Endodermal cell (in vitro differentiated cells): ENCODE measurements at regions not wholly inside any gene's neighbourhood (a gene's known extent, or its start where the extent isn't known, plus 50 kb on each side); places are given as distances from the start of the nearest gene placed in this dataset.

Source experiments
- DNase-seq: peaks from one replicate; pipeline ENCODE4 v3.0.0-alpha.2; 2017
- H3K27ac ChIP-seq: 2 replicates; pipeline ENCODE4 v1.5.1; 2013; ENCODE audit warnings: mild to moderate bottlenecking, low read depth, low read length, moderate library complexity
- H3K27me3 ChIP-seq: 2 replicates; pipeline ENCODE4 v1.6.1; 2013; ENCODE audit warnings: mild to moderate bottlenecking, low read length, moderate library complexity; ENCODE audit not compliant: insufficient read depth, control insufficient read depth, poor library complexity, severe bottlenecking
- H3K36me3 ChIP-seq: 2 replicates; pipeline ENCODE4 v1.7.0; 2013; ENCODE audit warnings: mild to moderate bottlenecking, low read length, moderate library complexity; ENCODE audit not compliant: control insufficient read depth, insufficient read depth
- H3K4me1 ChIP-seq: one replicate; pipeline ENCODE4 v1.7.0; 2013; ENCODE audit warnings: low read length; ENCODE audit not compliant: control insufficient read depth, insufficient read depth
- H3K4me3 ChIP-seq: 2 replicates; pipeline ENCODE4 v1.5.1; 2013; ENCODE audit warnings: mild to moderate bottlenecking, low read length, moderate library complexity
- H3K9ac ChIP-seq: 2 replicates; pipeline ENCODE4 v1.6.1; 2013; ENCODE audit warnings: mild to moderate bottlenecking, low read length, moderate library complexity; ENCODE audit not compliant: poor library complexity, severe bottlenecking; ENCODE audit errors: extremely low read depth
- H3K9me3 ChIP-seq: 2 replicates; pipeline ENCODE4 v1.6.1; 2013; ENCODE audit warnings: mild to moderate bottlenecking, low read length, moderate library complexity; ENCODE audit not compliant: control insufficient read depth
- H3K27ac Mint-ChIP-seq: 2 replicates; pipeline ENCODE4 v1.8.0; 2020; ENCODE audit warnings: mixed read lengths
- H3K27me3 Mint-ChIP-seq: 2 replicates; pipeline ENCODE4 v1.8.0; 2021; ENCODE audit warnings: mild to moderate bottlenecking, mixed read lengths; ENCODE audit not compliant: insufficient read depth
- H3K36me3 Mint-ChIP-seq: 2 replicates; pipeline ENCODE4 v1.8.0; 2020; ENCODE audit warnings: low read depth, mixed read lengths
- H3K4me1 Mint-ChIP-seq: 2 replicates; pipeline ENCODE4 v1.8.0; 2020; ENCODE audit warnings: mixed read lengths
- H3K4me3 Mint-ChIP-seq: 2 replicates; pipeline ENCODE4 v1.8.0; 2020; ENCODE audit warnings: mild to moderate bottlenecking, moderate library complexity, mixed read lengths
- H3K9me3 Mint-ChIP-seq: 2 replicates; pipeline ENCODE4 v1.8.0; 2020; ENCODE audit warnings: mild to moderate bottlenecking, mixed read lengths
- WGBS, 2 experiments: methylation state at CpG; one replicate each; pipeline versions ENCODE4 v1.1.5 to v1.1.7; 2013; ENCODE audit warnings: missing lambda C conversion rate in 2 of 2, mixed read lengths in 1 of 2; ENCODE audit not compliant: insufficient coverage in 1 of 2, insufficient read length in 1 of 2; 5-methylcytosine and 5-hydroxymethylcytosine counted together
- TF ChIP-seq, protein P1 (sequence below): fragments of 200-600 bp; sonication (generic); conservative IDR thresholded peaks from 2 replicates; pipeline ENCODE4 v1.5.0; 2021; ENCODE audit warnings: antibody characterized with exemption, mild to moderate bottlenecking

DNA sequence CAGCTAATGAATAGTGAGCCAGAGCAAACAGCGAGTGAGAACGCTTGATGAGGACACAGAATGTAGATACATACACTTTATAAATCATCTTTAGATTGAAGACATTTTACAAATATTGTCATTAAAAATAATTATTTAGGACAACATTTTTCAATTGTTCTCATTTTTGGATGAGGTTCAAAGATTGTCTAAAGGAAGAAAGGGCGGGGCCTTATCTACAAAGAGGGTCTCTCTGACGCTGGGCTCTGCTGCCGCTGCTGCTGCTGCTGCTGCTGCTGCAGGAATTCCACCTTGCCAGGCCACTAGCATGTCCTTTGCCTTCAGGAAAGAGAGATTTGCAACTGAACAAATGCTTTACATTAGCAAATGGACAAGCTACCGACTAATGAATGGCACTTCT lies 220.7 kb upstream of the TMEM161B start:
- DNase-seq, result no peak
- H3K4me3 Mint-ChIP-seq, result no peak overlapping the region
- no peaks in the 10 kb centered on the region for H3K36me3 Mint-ChIP-seq
- H3K27me3 Mint-ChIP-seq, result peaks cover 45% of the 10 kb centered on the region
- H3K4me3 ChIP-seq, result no peak overlapping the region
- no peak overlapping the region for H3K27ac Mint-ChIP-seq
- WGBS, 2 experiments, result 53% methylated on average over 5 of the region's 6 CpGs; no CpG with 5 or more reads in 1 of the 2 experiments
- no peaks in the 10 kb centered on the region for H3K9me3 Mint-ChIP-seq
- TF ChIP-seq, protein P1, sequence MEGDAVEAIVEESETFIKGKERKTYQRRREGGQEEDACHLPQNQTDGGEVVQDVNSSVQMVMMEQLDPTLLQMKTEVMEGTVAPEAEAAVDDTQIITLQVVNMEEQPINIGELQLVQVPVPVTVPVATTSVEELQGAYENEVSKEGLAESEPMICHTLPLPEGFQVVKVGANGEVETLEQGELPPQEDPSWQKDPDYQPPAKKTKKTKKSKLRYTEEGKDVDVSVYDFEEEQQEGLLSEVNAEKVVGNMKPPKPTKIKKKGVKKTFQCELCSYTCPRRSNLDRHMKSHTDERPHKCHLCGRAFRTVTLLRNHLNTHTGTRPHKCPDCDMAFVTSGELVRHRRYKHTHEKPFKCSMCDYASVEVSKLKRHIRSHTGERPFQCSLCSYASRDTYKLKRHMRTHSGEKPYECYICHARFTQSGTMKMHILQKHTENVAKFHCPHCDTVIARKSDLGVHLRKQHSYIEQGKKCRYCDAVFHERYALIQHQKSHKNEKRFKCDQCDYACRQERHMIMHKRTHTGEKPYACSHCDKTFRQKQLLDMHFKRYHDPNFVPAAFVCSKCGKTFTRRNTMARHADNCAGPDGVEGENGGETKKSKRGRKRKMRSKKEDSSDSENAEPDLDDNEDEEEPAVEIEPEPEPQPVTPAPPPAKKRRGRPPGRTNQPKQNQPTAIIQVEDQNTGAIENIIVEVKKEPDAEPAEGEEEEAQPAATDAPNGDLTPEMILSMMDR, result no peak
- no peaks in the 10 kb centered on the region for H3K4me1 ChIP-seq
- no peaks in the 10 kb centered on the region for H3K36me3 ChIP-seq
- no peaks in the 10 kb centered on the region for H3K9me3 ChIP-seq
- no peak overlapping the region for H3K27ac ChIP-seq
- H3K4me1 Mint-ChIP-seq, result peaks cover 21% of the 10 kb centered on the region
- peaks cover 53% of the 10 kb centered on the region for H3K27me3 ChIP-seq
- H3K9ac ChIP-seq, result no peak overlapping the region

DNA sequence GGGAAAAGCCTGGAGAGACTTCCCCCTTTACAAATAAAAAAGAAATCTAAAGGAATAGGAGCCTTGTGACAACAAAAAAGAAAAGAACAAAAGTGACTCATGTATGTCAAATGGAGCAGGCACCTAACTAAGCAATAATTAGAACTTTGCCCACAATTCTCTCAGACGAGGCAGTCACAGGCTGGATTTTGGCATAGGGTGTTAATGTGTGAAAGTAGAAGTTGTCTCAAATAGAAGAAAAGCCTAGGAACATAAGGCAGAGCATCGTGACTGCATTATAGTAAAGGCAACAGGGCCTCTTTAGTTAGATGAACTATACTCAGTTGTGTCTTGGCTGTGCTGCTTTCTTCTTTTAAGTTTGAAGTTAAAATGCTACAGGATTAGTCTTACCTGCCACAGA lies 219.9 kb upstream of the TMEM161B start:
- 89 to 100% methylated on average over 1 to 2 of the region's 2 CpGs for WGBS, 2 experiments
- Histone ChIP-seq H3K27ac (no peak overlapping the region), H3K4me3 (no peak overlapping the region), H3K9ac (no peak overlapping the region), H3K27me3 (peaks cover 60% of the 10 kb centered on the region), H3K36me3 (no peaks in the 10 kb centered on the region), H3K9me3 (no peaks in the 10 kb centered on the region), H3K4me1 (no peaks in the 10 kb centered on the region)
- Mint-ChIP-seq H3K27ac (no peak overlapping the region), H3K9me3 (no peaks in the 10 kb centered on the region), H3K4me3 (no peak overlapping the region), H3K4me1 (peaks cover 25% of the 10 kb centered on the region), H3K36me3 (no peaks in the 10 kb centered on the region), H3K27me3 (peaks cover 53% of the 10 kb centered on the region)
- no peak for DNase-seq
- TF ChIP-seq, protein P1, result no peak

DNA sequence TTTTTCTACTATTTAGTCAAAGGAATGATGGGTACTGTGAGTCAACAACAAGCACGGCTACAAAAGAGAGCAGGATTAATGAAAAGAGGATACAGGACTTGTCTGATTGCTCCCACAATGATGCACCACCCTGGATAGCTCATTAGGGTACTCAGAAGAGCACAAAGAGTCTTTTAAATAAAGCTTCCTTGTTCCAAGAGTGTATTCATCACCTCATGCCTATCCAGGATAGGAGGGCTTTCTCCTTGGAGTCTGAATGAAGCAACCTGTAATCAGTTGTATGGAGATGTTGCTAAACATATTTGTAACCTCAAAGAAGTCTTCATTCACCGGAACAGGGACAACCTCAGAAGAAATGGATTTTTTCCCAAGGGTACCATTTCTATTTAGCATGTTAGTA lies 219.5 kb upstream of the TMEM161B start:
- Mint-ChIP-seq H3K36me3 (no peaks in the 10 kb centered on the region), H3K4me1 (peaks cover 27% of the 10 kb centered on the region), H3K4me3 (no peak overlapping the region), H3K27me3 (peaks cover 57% of the 10 kb centered on the region), H3K9me3 (no peaks in the 10 kb centered on the region), H3K27ac (no peak overlapping the region)
- TF ChIP-seq, protein P1, result no peak
- H3K9me3 ChIP-seq, result no peaks in the 10 kb centered on the region
- DNase-seq, result no peak
- no peaks in the 10 kb centered on the region for H3K4me1 ChIP-seq
- WGBS, 2 experiments, result 83 to 89% methylated on average over 2 of the region's 2 CpGs
- no peak overlapping the region for H3K4me3 ChIP-seq
- no peaks in the 10 kb centered on the region for H3K36me3 ChIP-seq
- H3K9ac ChIP-seq, result no peak overlapping the region
- H3K27me3 ChIP-seq, result peaks cover 65% of the 10 kb centered on the region
- H3K27ac ChIP-seq, result no peak overlapping the region
